ENCODE measurements at regions not wholly inside any gene's neighbourhood (a gene's known extent, or its start where the extent isn't known, plus 50 kb on each side); places are given as distances from the start of the nearest gene placed in this dataset.

GRCh38 chr9:134545543-134546245 is 95.9 kb upstream of the COL5A1 start:
- Histone ChIP-seq H3K4me1 (ENCODE audit: control insufficient read depth, insufficient read depth, low read depth, low read length) (peaks cover 46% of the 10 kb centered on the region), H2AK5ac (ENCODE audit: low read length, severe bottlenecking) (peak overlapping the region; percentile 87), H2BK15ac (ENCODE audit: low read depth, poor library complexity, severe bottlenecking) (peak overlapping the region; percentile 88), H3K18ac (ENCODE audit: low read depth in 1 of 2, low read length in 2 of 2) (peak overlapping the region; percentile 58 to 91), H3K4me2 (ENCODE audit: low read length, poor library complexity, severe bottlenecking) (no peak overlapping the region), H3K9ac (ENCODE audit: low read length) (peak overlapping the region; percentile 86), H2AFZ (ENCODE audit: low read depth, low read length) (no peak overlapping the region), H3K4me3 (ENCODE audit: insufficient read depth in 1 of 2, low read depth in 1 of 2, low read length in 2 of 2) (peak overlapping the region in 1 of 2 experiments; percentile 68), H3K23ac (ENCODE audit: low read length in 2 of 2) (no peak overlapping the region), H3K27me3 (ENCODE audit: control insufficient read depth in 1 of 2, insufficient read depth in 1 of 2, low read length in 2 of 2) (peaks cover 0 to 32% of the 10 kb centered on the region in 2 experiments), H2BK12ac (ENCODE audit: low read length in 2 of 2) (peak overlapping the region; percentile 99 to 100), H3K36me3 (ENCODE audit: control insufficient read depth in 1 of 2, insufficient read depth in 2 of 2, low read depth in 1 of 2, low read length in 2 of 2) (no peaks in the 10 kb centered on the region), H3K14ac (ENCODE audit: low read length in 2 of 2) (peak overlapping the region in 1 of 2 experiments; percentile 12), H3K27ac (ENCODE audit: low read length, poor library complexity, severe bottlenecking) (peak overlapping the region; percentile 83), H2BK5ac (ENCODE audit: low read depth, low read length, poor library complexity, severe bottlenecking) (peak overlapping the region; percentile 95), H3K4ac (ENCODE audit: low read depth in 1 of 2, low read length in 2 of 2) (peak overlapping the region; percentile 71 to 90), H3K9me3 (ENCODE audit: control insufficient read depth, low read length) (no peaks in the 10 kb centered on the region), H3K79me1 (replicated peaks; ENCODE audit: low read length, poor library complexity, severe bottlenecking) (no peaks in the 10 kb centered on the region), H4K91ac (ENCODE audit: low read length) (peak overlapping the region; percentile 96), H2BK120ac (ENCODE audit: low read depth, low read length) (peak overlapping the region; percentile 94), H4K8ac (ENCODE audit: low read length) (peak overlapping the region; percentile 97)
- peak; percentile 95 for DNase-seq
- WGBS, result 60% methylated on average over 29 of the region's 29 CpGs

- peak overlapping the region; percentile 96 for H4K91ac ChIP-seq (ENCODE audit: low read length)
- H3K4me1 ChIP-seq (ENCODE audit: control insufficient read depth, insufficient read depth, low read depth, low read length), result peaks cover 51% of the 10 kb centered on the region
- H2BK120ac ChIP-seq (ENCODE audit: low read depth, low read length), result peak overlapping the region; percentile 92
- H3K23ac ChIP-seq (ENCODE audit: low read length in 2 of 2), result no peak overlapping the region
- H3K27ac ChIP-seq (ENCODE audit: low read length, poor library complexity, severe bottlenecking), result peak overlapping the region; percentile 83
- peak overlapping the region in 1 of 2 experiments; percentile 68 for H3K4me3 ChIP-seq (ENCODE audit: insufficient read depth in 1 of 2, low read depth in 1 of 2, low read length in 2 of 2)
- peaks cover 0 to 32% of the 10 kb centered on the region in 2 experiments for H3K27me3 ChIP-seq (ENCODE audit: control insufficient read depth in 1 of 2, insufficient read depth in 1 of 2, low read length in 2 of 2)
- peak overlapping the region; percentile 49 to 91 for H3K18ac ChIP-seq (ENCODE audit: low read depth in 1 of 2, low read length in 2 of 2)
- peak overlapping the region; percentile 86 for H3K9ac ChIP-seq (ENCODE audit: low read length)
- no peak overlapping the region for H3K4me2 ChIP-seq (ENCODE audit: low read length, poor library complexity, severe bottlenecking)
- no peaks in the 10 kb centered on the region for H3K9me3 ChIP-seq (ENCODE audit: control insufficient read depth, low read length)
- peak overlapping the region; percentile 97 for H4K8ac ChIP-seq (ENCODE audit: low read length)
- H2BK12ac ChIP-seq (ENCODE audit: low read length in 2 of 2), result peak overlapping the region; percentile 99 to 100
- H3K4ac ChIP-seq (ENCODE audit: low read depth in 1 of 2, low read length in 2 of 2), result peak overlapping the region; percentile 31 to 90
- H3K36me3 ChIP-seq (ENCODE audit: control insufficient read depth in 1 of 2, insufficient read depth in 2 of 2, low read depth in 1 of 2, low read length in 2 of 2), result no peaks in the 10 kb centered on the region
- H2BK5ac ChIP-seq (ENCODE audit: low read depth, low read length, poor library complexity, severe bottlenecking), result peak overlapping the region; percentile 95
- 63% methylated on average over 14 of the region's 14 CpGs for WGBS
- H3K14ac ChIP-seq (ENCODE audit: low read length in 2 of 2), result peak overlapping the region in 1 of 2 experiments; percentile 12
- DNase-seq, result peak; percentile 66
- H2AFZ ChIP-seq (ENCODE audit: low read depth, low read length), result no peak overlapping the region
- peak overlapping the region; percentile 95 for H2AK5ac ChIP-seq (ENCODE audit: low read length, severe bottlenecking)
- H2BK15ac ChIP-seq (ENCODE audit: low read depth, poor library complexity, severe bottlenecking), result peak overlapping the region; percentile 88
- H3K79me1 ChIP-seq (replicated peaks; ENCODE audit: low read length, poor library complexity, severe bottlenecking), result no peaks in the 10 kb centered on the region
Observed at GRCh38 chr9:134546246-134546731, 95.3 kb upstream of the COL5A1 start.

- Histone ChIP-seq H3K27me3 (ENCODE audit: control insufficient read depth in 1 of 2, insufficient read depth in 1 of 2, low read length in 2 of 2) (peaks cover 0 to 28% of the 10 kb centered on the region in 2 experiments), H2BK15ac (ENCODE audit: low read depth, poor library complexity, severe bottlenecking) (peak overlapping the region; percentile 73), H2BK5ac (ENCODE audit: low read depth, low read length, poor library complexity, severe bottlenecking) (peak overlapping the region; percentile 11), H4K91ac (ENCODE audit: low read length) (peak overlapping the region; percentile 85), H4K8ac (ENCODE audit: low read length) (peak overlapping the region; percentile 76), H3K79me1 (replicated peaks; ENCODE audit: low read length, poor library complexity, severe bottlenecking) (no peaks in the 10 kb centered on the region), H3K9me3 (ENCODE audit: control insufficient read depth, low read length) (no peaks in the 10 kb centered on the region), H2BK12ac (ENCODE audit: low read length in 2 of 2) (peak overlapping the region; percentile 98 to 99), H3K9ac (ENCODE audit: low read length) (peak overlapping the region; percentile 86), H3K14ac (ENCODE audit: low read length in 2 of 2) (peak overlapping the region in 1 of 2 experiments; percentile 76), H3K18ac (ENCODE audit: low read depth in 1 of 2, low read length in 2 of 2) (peak overlapping the region; percentile 49 to 91), H3K23ac (ENCODE audit: low read length in 2 of 2) (no peak overlapping the region), H3K4ac (ENCODE audit: low read depth in 1 of 2, low read length in 2 of 2) (peak overlapping the region; percentile 36 to 65), H3K4me2 (ENCODE audit: low read length, poor library complexity, severe bottlenecking) (no peak overlapping the region), H3K4me3 (ENCODE audit: insufficient read depth in 1 of 2, low read depth in 1 of 2, low read length in 2 of 2) (no peak overlapping the region), H3K36me3 (ENCODE audit: control insufficient read depth in 1 of 2, insufficient read depth in 2 of 2, low read depth in 1 of 2, low read length in 2 of 2) (no peaks in the 10 kb centered on the region), H2AFZ (ENCODE audit: low read depth, low read length) (no peak overlapping the region), H2BK120ac (ENCODE audit: low read depth, low read length) (peak overlapping the region; percentile 84), H3K27ac (ENCODE audit: low read length, poor library complexity, severe bottlenecking) (peak overlapping the region; percentile 83), H3K4me1 (ENCODE audit: control insufficient read depth, insufficient read depth, low read depth, low read length) (peaks cover 53% of the 10 kb centered on the region), H2AK5ac (ENCODE audit: low read length, severe bottlenecking) (peak overlapping the region; percentile 95)
- DNase-seq, result no peak
- over 99% methylated on average over 10 of the region's 10 CpGs for WGBS
Observed at GRCh38 chr9:134546746-134547145, 94.9 kb upstream of the COL5A1 start.
